Stimulated activated CD8-positive, alpha-beta memory T cell treated with anti-CD3 and anti-CD28 coated beads, Interleukin-15, amount 100 ng/mL, for 1 hour (primary cell): ENCODE measurements at regions not wholly inside any gene's neighbourhood (a gene's known extent, or its start where the extent isn't known, plus 50 kb on each side); places are given as distances from the start of the nearest gene placed in this dataset.

ENCODE experiments used
- DNase-seq: peaks from one replicate; pipeline ENCODE4 v3.0.0-alpha.2; 2020; ENCODE audit warnings: low read depth

DNA sequence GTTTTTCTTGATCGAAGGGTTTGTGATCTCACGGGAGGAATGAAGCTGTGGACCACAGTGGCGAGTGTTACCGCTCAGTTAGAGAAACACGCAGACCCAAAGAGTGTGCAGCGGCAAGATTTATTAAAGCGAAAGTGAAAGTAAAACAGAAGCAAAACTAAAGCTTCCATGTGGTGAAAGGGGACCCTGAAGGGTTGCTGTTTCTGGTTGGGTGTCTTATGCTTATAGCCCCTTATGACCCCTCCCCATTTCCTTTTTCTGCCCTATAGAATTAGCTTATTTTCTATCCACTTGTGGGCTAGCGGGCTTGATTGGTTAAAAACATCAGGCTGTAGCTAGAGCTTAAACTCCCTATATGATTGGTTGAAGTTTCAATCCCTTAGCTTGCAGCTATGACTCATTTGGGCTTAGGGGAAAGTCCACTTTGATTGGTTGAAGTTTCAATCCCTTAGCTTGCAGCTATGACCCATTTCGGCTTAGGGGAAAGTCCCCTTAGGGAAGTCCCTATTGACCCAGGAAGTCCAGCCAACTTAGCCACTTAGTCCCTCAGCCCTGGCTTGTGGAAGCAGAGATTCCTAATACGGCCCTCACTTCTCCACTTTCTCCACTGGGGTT is 171.2 kb upstream of the NWD2 start:
- no peak for DNase-seq

- DNase-seq: no peak
Measured at GRCh38 chr4:37082912-37083311, 161.6 kb upstream of the NWD2 start.

DNA sequence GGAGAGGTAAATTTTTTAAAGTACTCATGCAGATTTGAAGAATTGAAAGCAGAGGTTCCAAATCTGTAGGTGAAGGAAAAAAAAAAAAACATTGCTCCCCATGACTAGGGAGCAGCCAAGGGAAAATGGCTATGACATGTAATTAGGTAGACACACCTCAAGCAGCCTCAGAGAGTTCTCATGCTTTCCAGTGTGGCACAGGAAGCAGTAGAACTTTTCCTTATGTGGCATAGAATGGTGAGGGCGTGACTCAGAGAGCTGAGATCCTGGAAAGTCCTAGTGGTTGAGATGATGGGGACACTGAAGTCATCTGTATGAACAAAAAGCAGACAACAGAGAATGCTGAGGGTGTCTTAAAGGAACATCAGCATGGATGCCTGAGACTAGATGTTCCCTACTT is 148.6 kb upstream of the NWD2 start:
- no peak for DNase-seq

GRCh38 chr4:37101182-37101581 is 143.4 kb upstream of the NWD2 start:
- DNase-seq: no peak

- DNase-seq: no peak
Measured at GRCh38 chr4:37101686-37102085, 142.9 kb upstream of the NWD2 start.

DNA sequence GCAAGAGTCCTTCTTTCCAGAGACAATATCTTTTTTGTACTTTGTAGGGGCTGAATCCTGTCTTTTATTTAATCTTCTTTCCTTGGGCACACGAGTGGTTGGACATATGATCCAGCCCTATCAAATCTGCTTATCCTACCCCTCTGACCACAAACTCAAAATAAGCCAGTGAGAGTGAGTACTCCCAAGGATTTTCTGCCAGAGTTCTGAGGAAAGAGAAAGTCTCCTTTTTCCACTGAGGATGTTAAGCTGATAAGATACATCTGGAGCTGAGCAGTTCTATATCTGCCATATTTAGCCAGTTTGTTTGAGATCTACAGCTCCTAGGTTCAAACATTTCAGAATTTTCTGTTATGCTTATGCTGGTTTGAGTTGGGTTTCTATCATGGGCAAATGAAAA is 134.8 kb upstream of the NWD2 start:
- no peak for DNase-seq

DNA sequence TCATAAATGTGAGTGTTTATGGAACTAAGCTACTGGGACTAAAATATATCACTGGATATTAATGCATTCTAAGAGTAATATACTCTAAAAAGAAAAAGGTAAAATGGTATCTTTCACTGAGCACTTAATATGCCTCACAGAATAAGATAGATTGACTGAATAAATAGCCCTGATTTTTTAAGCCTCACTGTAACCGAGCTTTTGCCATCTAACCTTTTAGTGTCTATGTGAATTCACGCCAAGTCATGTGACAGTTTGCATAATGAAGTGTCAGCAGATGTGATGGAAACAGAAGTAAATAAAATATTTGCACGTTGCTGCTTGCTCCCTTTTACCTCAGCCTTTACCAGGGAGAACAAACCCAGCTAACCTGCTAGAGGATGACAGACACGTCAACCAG is 119.7 kb upstream of the NWD2 start:
- no peak for DNase-seq

GRCh38 chr4:37126051-37126450 is 118.5 kb upstream of the NWD2 start:
- no peak for DNase-seq

DNA sequence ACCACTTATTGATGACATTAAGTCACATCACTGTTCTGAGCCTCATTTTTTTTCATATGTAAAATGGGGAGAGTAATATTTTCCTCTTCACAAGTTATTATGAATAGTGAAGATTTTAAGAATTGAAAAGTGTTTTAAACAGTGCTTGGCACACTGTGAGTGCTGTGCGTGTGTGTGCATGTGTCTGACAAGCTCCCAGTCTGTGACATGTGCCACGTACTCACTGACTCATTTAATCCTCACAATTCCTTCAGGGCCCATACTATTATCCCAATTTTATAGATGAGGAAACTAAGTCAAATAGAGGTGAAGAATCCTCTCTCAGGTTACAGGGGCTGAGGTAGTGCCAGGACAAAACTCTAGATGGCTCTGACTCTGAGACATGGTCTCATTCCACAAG is 114.1 kb upstream of the NWD2 start:
- DNase-seq: no peak

GRCh38 chr4:37132351-37132974 is 112.1 kb upstream of the NWD2 start:
- DNase-seq: no peak

GRCh38 chr4:37132975-37133360 is 111.6 kb upstream of the NWD2 start:
- DNase-seq: no peak

- DNase-seq: no peak
Measured at GRCh38 chr4:37138019-37138653, 106.4 kb upstream of the NWD2 start.

DNA sequence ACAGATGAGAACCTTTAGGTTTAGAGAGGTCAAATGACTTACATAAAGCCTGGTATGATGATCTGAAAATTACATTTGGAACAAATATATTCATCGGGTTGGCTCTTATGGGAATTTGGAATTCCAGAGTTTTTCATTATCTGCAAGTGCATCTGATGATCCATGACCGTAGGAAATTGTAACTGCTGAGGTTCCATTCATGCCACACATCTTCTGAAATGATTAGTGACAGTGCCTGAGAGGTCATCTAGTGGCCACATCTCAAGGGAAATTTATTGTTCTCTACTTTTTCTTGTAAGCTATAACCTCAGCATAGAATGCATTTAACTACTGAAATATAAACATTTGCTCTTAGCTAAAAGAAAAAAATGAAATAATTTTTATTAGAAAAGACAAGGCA is 105.8 kb upstream of the NWD2 start:
- no peak for DNase-seq

DNA sequence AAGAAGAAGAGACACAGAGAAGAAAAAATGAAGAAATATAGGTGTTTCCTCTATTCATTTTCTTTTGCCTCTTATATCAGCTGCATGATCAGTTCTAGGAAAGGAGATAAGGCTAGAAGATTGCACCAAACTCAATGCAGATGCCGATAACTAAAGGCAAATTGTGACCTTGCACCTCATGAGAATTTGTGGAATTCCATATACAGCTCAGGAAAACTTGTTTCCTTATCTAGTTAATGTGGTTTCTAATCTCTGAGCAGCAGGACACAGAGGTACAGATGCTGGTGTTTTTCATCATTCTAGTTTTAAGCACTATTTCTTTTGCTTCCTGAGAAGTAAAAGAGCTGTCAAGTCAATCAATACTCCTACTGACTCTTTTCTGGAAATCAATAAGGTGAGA is 104.6 kb upstream of the NWD2 start:
- no peak for DNase-seq

GRCh38 chr4:37146260-37146659 is 98.3 kb upstream of the NWD2 start:
- DNase-seq: no peak

GRCh38 chr4:37157476-37158167 is 86.9 kb upstream of the NWD2 start:
- DNase-seq: no peak

GRCh38 chr4:37160653-37161052 is 83.9 kb upstream of the NWD2 start:
- no peak for DNase-seq

DNA sequence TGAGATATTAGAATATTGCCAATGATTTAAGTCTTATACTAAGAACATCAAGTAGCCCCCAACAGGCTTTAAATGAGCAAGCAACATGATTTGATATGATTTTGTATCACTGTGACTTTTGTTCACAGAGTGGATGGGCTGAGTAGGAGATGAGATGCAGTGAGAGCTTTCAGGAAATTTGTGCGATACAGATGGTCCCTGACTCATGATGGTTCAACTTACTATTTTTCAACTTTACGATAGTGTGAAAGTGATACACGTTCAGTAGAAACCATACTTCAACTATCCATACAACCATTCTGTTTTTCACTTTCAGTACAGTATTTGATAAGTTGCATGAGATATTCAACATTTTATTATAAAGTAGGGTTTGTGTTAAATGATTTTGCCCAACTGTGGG is 78.7 kb upstream of the NWD2 start:
- no peak for DNase-seq

- no peak for DNase-seq
Measured at GRCh38 chr4:37169956-37170355, 74.6 kb upstream of the NWD2 start.

- DNase-seq: no peak
Measured at GRCh38 chr4:37188100-37188499, 56.4 kb upstream of the NWD2 start.
